GM18499 (cell line): ENCODE measurements at regions not wholly inside any gene's neighbourhood (a gene's known extent, or its start where the extent isn't known, plus 50 kb on each side); places are given as distances from the start of the nearest gene placed in this dataset.
"Not testable (repeated sequence)": the region's sequence is repeated elsewhere in the genome, so short reads cannot be mapped to it uniquely, and the experiment has no call there.

ENCODE experiments used
- ATAC-seq: cut with Tn5 transposase; IDR thresholded peaks from one replicate; pipeline ENCODE4 v1.9.1; 2021; ENCODE audit warnings: moderate number of reproducible peaks; ENCODE audit not compliant: insufficient read depth, unreplicated experiment

- not testable (repeated sequence) for ATAC-seq
These were observed 119.2 kb downstream of the SEPTIN14 start for GRCh38 chr7:55743454-55743717.

- ATAC-seq: not testable (repeated sequence)
These were observed 119.7 kb downstream of the SEPTIN14 start for GRCh38 chr7:55742651-55743453.

- ATAC-seq: not testable (repeated sequence)
These were observed 120.6 kb downstream of the SEPTIN14 start for GRCh38 chr7:55741721-55742631.

GRCh38 chr7:55740633-55741250 lies 121.8 kb downstream of the SEPTIN14 start:
- not testable (repeated sequence) for ATAC-seq

- not testable (repeated sequence) for ATAC-seq
These were observed 122.5 kb downstream of the SEPTIN14 start for GRCh38 chr7:55740053-55740452.

- not testable (repeated sequence) for ATAC-seq
These were observed 125.8 kb downstream of the SEPTIN14 start for GRCh38 chr7:55736641-55737221.

- no peak for ATAC-seq
These were observed 129.1 kb downstream of the SEPTIN14 start for GRCh38 chr7:55733241-55734140.

- no peak for ATAC-seq
These were observed 130.6 kb downstream of the SEPTIN14 start for GRCh38 chr7:55731931-55732330.

- no peak for ATAC-seq
These were observed 132.4 kb downstream of the SEPTIN14 start for GRCh38 chr7:55730197-55730596.

GRCh38 chr7:55723621-55723941 lies 139.0 kb downstream of the SEPTIN14 start:
- ATAC-seq: no peak

GRCh38 chr7:55722874-55723620 lies 139.5 kb downstream of the SEPTIN14 start:
- ATAC-seq: peak; percentile 88

GRCh38 chr7:55721004-55721403 lies 141.5 kb downstream of the SEPTIN14 start:
- ATAC-seq: not testable (repeated sequence)

- ATAC-seq: not testable (repeated sequence)
These were observed 143.1 kb upstream of the VOPP1 start for GRCh38 chr7:55715247-55715867.

GRCh38 chr7:55714370-55714769 lies 142.1 kb upstream of the VOPP1 start:
- ATAC-seq: not testable (repeated sequence)

- ATAC-seq: not testable (repeated sequence)
These were observed 138.0 kb upstream of the VOPP1 start for GRCh38 chr7:55710312-55710711.

GRCh38 chr7:55708028-55708427 lies 135.7 kb upstream of the VOPP1 start:
- ATAC-seq: not testable (repeated sequence)

- not testable (repeated sequence) for ATAC-seq
These were observed 135.1 kb upstream of the VOPP1 start for GRCh38 chr7:55707410-55707809.

- ATAC-seq: not testable (repeated sequence)
These were observed 134.3 kb upstream of the VOPP1 start for GRCh38 chr7:55706451-55707195.
